ENCODE measurements at regions not wholly inside any gene's neighbourhood (a gene's known extent, or its start where the extent isn't known, plus 50 kb on each side); places are given as distances from the start of the nearest gene placed in this dataset.

- no peak for TF ChIP-seq CAMTA2 (CRISPR knock-in tag; conservative IDR thresholded peaks at IDR 0.05)
- TF ChIP-seq FOSL1 (tag; conservative IDR thresholded peaks at IDR 0.05): 0 out of 2 replicates have a peak, but pooled peaks have one; percentile 34
- TF ChIP-seq ZNF79 (CRISPR knock-in tag; IDR thresholded peaks at IDR 0.05; ENCODE audit: low read depth): no peak
- no peak for TF ChIP-seq RFX1 (IDR thresholded peaks at IDR 0.05)
- TF ChIP-seq SFPQ (IDR thresholded peaks at IDR 0.05; ENCODE audit: low read depth, low read length): no peak
- TF ChIP-seq PHB2 (IDR thresholded peaks at IDR 0.05; ENCODE audit: low read depth): no peak
- TF ChIP-seq U2AF1 (optimal IDR thresholded peaks at IDR 0.05; ENCODE audit: low read depth, low read length): no peak
- TF ChIP-seq GMEB1 (CRISPR knock-in tag; IDR thresholded peaks at IDR 0.05): 0 out of 2 replicates have a peak, but pooled peaks have one; percentile 26
- TF ChIP-seq SRF (CRISPR knock-in tag; IDR thresholded peaks at IDR 0.05): peak in 1 of 2 experiments; percentile 47; a peak in 1 of 4 replicates
- peak; percentile 38; the same call in 1 of the 2 replicates for TF ChIP-seq ZNF511 (CRISPR knock-in tag; IDR thresholded peaks at IDR 0.05)
- no peak for TF ChIP-seq YY1 (IDR thresholded peaks at IDR 0.05; ENCODE audit: borderline replicate concordance in 1 of 3, control insufficient read depth in 1 of 3, extremely low read depth in 1 of 3, insufficient read depth in 3 of 3, insufficient read length in 1 of 3, insufficient replicate concordance in 2 of 3, low read depth in 1 of 3, low read length in 2 of 3)
- no peak for TF ChIP-seq ZBTB34 (CRISPR knock-in tag; IDR thresholded peaks at IDR 0.05)
- TF ChIP-seq ZNF444 (CRISPR knock-in tag; IDR thresholded peaks at IDR 0.05): no peak
- no peak; the same call in 1 of the 2 replicates for TF ChIP-seq PRMT5 (CRISPR knock-in tag; IDR thresholded peaks at IDR 0.05)
- TF ChIP-seq ZBTB33 (CRISPR knock-in tag; IDR thresholded peaks at IDR 0.05): peak; percentile 100
- no peak for TF ChIP-seq SRSF3 (IDR thresholded peaks at IDR 0.05; ENCODE audit: insufficient read depth, low read length)
- TF ChIP-seq USF2 (CRISPR knock-in tag; IDR thresholded peaks at IDR 0.05): no peak
- no peak for TF ChIP-seq SP1 (CRISPR knock-in tag; IDR thresholded peaks at IDR 0.05)
Observed at GRCh38 chr6:43856005-43856765, 86.2 kb downstream of the VEGFA start (continued).

Data from K562 (cell line).